Vagina (tissue), 2 donors: ENCODE measurements at regions not wholly inside any gene's neighbourhood (a gene's known extent, or its start where the extent isn't known, plus 50 kb on each side); places are given as distances from the start of the nearest gene placed in this dataset.
A peak's percentile ranks its signal among the peaks of the same experiment; 100 is the strongest.

Source experiments
- DNase-seq, 2 donors: peaks; one replicate each; pipeline ENCODE4 v3.0.0-alpha.2; 2017; ENCODE audit errors: extremely low spot score in 2 of 2
- H3K27ac ChIP-seq: fragments of 200-600 bp; sonication (generic); one replicate; pipeline ENCODE4 v1.5.1; 2019
- H3K27me3 ChIP-seq: fragments of 200-600 bp; sonication (generic); one replicate; pipeline ENCODE4 v1.5.1; 2019
- H3K36me3 ChIP-seq, 2 donors: fragments of 200-600 bp; sonication (generic); one replicate each; pipeline ENCODE4 v1.5.1; 2017 to 2019
- H3K4me1 ChIP-seq: fragments of 200-600 bp; sonication (generic); one replicate; pipeline ENCODE4 v1.5.1; 2019
- H3K4me3 ChIP-seq, 2 donors: fragments of 200-600 bp; sonication (generic); 1 replicate in 1 of 2; 2 replicates in 1 of 2; pipeline ENCODE4 v1.5.1; 2016 to 2019
- H3K9me3 ChIP-seq: fragments of 200-600 bp; sonication (generic); one replicate; pipeline ENCODE4 v1.5.1; 2019
- CTCF ChIP-seq, 3 experiments: fragments of 450-650 bp in 2 of 3; fragments of 200-600 bp in 1 of 3; sonication (generic) in 1 of 3; IDR thresholded peaks; one replicate each; pipeline ENCODE4 v1.5.1; 2017 to 2019; ENCODE audit warnings: antibody characterized with exemption in 3 of 3, mild to moderate bottlenecking in 2 of 3, moderate library complexity in 2 of 3
- POLR2A ChIP-seq, 2 donors: fragments of 450-650 bp; IDR thresholded peaks; one replicate each; pipeline ENCODE4 v1.6.1; 2017; ENCODE audit warnings: antibody characterized with exemption in 2 of 2, mild to moderate bottlenecking in 2 of 2, moderate library complexity in 2 of 2
- POLR2AphosphoS5 ChIP-seq, 2 donors: sonication (generic); formaldehyde crosslinking; IDR thresholded peaks; one replicate each; pipeline ENCODE4 v1.9.0; 2017; ENCODE audit warnings: antibody characterized with exemption in 2 of 2, mild to moderate bottlenecking in 2 of 2, low read depth in 1 of 2; ENCODE audit not compliant: insufficient read depth in 1 of 2
- intact Hi-C: fragments of 100-400 bp; cut with DNase I; formaldehyde crosslinking; loops from one replicate; pipeline ENCODE4 v1.15.1; 2023

GRCh38 chr20:58016779-58017178 is 211.7 kb downstream of the ANKRD60 start:
- intact Hi-C loops: no loop called here
- H3K27ac ChIP-seq: peak overlapping the region; percentile 63
- no peaks in the 10 kb centered on the region for H3K9me3 ChIP-seq
- peaks cover 51% of the 10 kb centered on the region for H3K4me1 ChIP-seq
- DNase-seq: no peak
- TF ChIP-seq POLR2AphosphoS5 (IDR thresholded peaks at IDR 0.05; ENCODE audit: insufficient read depth in 1 of 2, low read depth in 1 of 2) (no peak), POLR2A (IDR thresholded peaks at IDR 0.05) (no peak), CTCF (IDR thresholded peaks at IDR 0.05) (no peak)
- no peak overlapping the region for H3K4me3 ChIP-seq
- no peaks in the 10 kb centered on the region for H3K36me3 ChIP-seq
- H3K27me3 ChIP-seq: no peaks in the 10 kb centered on the region

- peaks cover 51% of the 10 kb centered on the region for H3K4me1 ChIP-seq
- H3K9me3 ChIP-seq: no peaks in the 10 kb centered on the region
- no peak overlapping the region for H3K27ac ChIP-seq
- DNase-seq: no peak
- no peak overlapping the region for H3K4me3 ChIP-seq
- no peaks in the 10 kb centered on the region for H3K27me3 ChIP-seq
- intact Hi-C loops: no loop called here
- H3K36me3 ChIP-seq: no peaks in the 10 kb centered on the region
- no peak for TF ChIP-seq POLR2AphosphoS5 (IDR thresholded peaks at IDR 0.05; ENCODE audit: insufficient read depth in 1 of 2, low read depth in 1 of 2)
- no peak for TF ChIP-seq POLR2A (IDR thresholded peaks at IDR 0.05)
- no peak for TF ChIP-seq CTCF (IDR thresholded peaks at IDR 0.05)
Observed at GRCh38 chr20:58014628-58015315, 213.7 kb downstream of the ANKRD60 start.

- Histone ChIP-seq H3K36me3 (no peaks in the 10 kb centered on the region), H3K4me3 (no peak overlapping the region), H3K27me3 (no peaks in the 10 kb centered on the region), H3K27ac (peak overlapping the region; percentile 81), H3K9me3 (no peaks in the 10 kb centered on the region), H3K4me1 (peaks cover 53% of the 10 kb centered on the region)
- DNase-seq: no peak
- intact Hi-C loops: no loop called here
- no peak for TF ChIP-seq POLR2A (IDR thresholded peaks at IDR 0.05)
- no peak for TF ChIP-seq POLR2AphosphoS5 (IDR thresholded peaks at IDR 0.05; ENCODE audit: insufficient read depth in 1 of 2, low read depth in 1 of 2)
- no peak for TF ChIP-seq CTCF (IDR thresholded peaks at IDR 0.05)
Observed at GRCh38 chr20:58012731-58013510, 215.5 kb downstream of the ANKRD60 start.

- intact Hi-C loops: no loop called here
- Histone ChIP-seq H3K9me3 (no peaks in the 10 kb centered on the region), H3K4me1 (peaks cover 54% of the 10 kb centered on the region), H3K4me3 (no peak overlapping the region), H3K27me3 (no peaks in the 10 kb centered on the region), H3K27ac (peak overlapping the region; percentile 81), H3K36me3 (no peaks in the 10 kb centered on the region)
- no peak for TF ChIP-seq POLR2AphosphoS5 (IDR thresholded peaks at IDR 0.05; ENCODE audit: insufficient read depth in 1 of 2, low read depth in 1 of 2)
- TF ChIP-seq CTCF (IDR thresholded peaks at IDR 0.05): no peak
- no peak for TF ChIP-seq POLR2A (IDR thresholded peaks at IDR 0.05)
- no peak for DNase-seq
Observed at GRCh38 chr20:58011947-58012610, 216.4 kb downstream of the ANKRD60 start.
